Suprapubic skin (tissue), 4 donors: ENCODE measurements at regions not wholly inside any gene's neighbourhood (a gene's known extent, or its start where the extent isn't known, plus 50 kb on each side); places are given as distances from the start of the nearest gene placed in this dataset.

Source experiments
- POLR2A ChIP-seq, 2 donors: fragments of 450-650 bp; IDR thresholded peaks; one replicate each; pipeline ENCODE4 v1.6.1; 2017; ENCODE audit warnings: antibody characterized with exemption in 2 of 2, mild to moderate bottlenecking in 2 of 2, moderate library complexity in 2 of 2
- POLR2AphosphoS5 ChIP-seq, 3 donors: sonication (generic); formaldehyde crosslinking; IDR thresholded peaks; one replicate each; pipeline ENCODE4 v1.6.1; 2017; ENCODE audit warnings: antibody characterized with exemption in 3 of 3
- TF ChIP-seq, protein P1 (sequence below), 2 donors: fragments of 200-600 bp in 1 of 2; fragments of 450-650 bp in 1 of 2; sonication (generic) in 1 of 2; IDR thresholded peaks; one replicate each; pipeline ENCODE4 v1.5.1; 2016 to 2019; ENCODE audit warnings: antibody characterized with exemption in 2 of 2, mild to moderate bottlenecking in 1 of 2, moderate library complexity in 1 of 2

DNA sequence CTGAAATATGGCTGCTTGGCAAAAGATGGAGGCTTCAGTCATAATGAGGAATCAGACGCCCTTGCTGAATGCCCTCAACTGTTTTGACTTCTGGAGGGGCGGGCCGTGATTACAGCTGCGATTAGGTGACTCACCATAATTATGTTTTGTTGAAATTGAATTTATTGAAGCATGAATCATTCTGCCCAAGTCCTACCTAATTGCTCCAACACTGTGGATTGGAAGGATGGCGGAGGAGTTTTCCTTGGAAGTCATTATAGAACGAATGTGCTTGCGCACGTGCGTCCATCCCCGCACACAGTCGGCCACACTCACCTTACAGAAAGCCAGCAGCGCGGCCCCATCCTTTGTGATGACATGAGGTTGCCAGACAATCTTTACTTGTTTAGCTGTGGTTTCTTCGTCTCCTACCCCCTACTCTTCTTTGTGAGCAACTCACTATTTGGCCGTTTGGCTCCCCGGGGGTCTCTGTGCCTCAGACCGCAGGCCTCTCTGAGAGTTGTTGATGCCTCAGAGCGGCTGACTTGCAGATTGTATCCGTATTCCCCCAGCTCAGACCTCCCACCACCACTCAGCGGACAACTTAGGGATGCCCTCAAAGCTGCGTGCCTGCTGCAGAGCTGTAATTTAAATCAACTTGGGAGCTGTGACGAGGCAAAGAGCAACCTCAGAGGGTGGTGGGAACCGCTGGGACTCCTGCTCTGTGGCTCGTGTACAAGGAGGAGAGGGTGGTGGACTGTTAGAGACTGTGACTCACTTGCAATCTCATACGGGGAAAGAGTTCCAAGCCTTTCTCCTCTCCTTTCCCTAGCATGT is 513.4 kb downstream of the TNS1 start:
- no peak for TF ChIP-seq POLR2A (IDR thresholded peaks at IDR 0.05)
- TF ChIP-seq, protein P1, sequence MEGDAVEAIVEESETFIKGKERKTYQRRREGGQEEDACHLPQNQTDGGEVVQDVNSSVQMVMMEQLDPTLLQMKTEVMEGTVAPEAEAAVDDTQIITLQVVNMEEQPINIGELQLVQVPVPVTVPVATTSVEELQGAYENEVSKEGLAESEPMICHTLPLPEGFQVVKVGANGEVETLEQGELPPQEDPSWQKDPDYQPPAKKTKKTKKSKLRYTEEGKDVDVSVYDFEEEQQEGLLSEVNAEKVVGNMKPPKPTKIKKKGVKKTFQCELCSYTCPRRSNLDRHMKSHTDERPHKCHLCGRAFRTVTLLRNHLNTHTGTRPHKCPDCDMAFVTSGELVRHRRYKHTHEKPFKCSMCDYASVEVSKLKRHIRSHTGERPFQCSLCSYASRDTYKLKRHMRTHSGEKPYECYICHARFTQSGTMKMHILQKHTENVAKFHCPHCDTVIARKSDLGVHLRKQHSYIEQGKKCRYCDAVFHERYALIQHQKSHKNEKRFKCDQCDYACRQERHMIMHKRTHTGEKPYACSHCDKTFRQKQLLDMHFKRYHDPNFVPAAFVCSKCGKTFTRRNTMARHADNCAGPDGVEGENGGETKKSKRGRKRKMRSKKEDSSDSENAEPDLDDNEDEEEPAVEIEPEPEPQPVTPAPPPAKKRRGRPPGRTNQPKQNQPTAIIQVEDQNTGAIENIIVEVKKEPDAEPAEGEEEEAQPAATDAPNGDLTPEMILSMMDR (IDR thresholded peaks at IDR 0.05), result no peak
- TF ChIP-seq POLR2AphosphoS5 (IDR thresholded peaks at IDR 0.05), result no peak
